ENCODE measurements at regions not wholly inside any gene's neighbourhood (a gene's known extent, or its start where the extent isn't known, plus 50 kb on each side); places are given as distances from the start of the nearest gene placed in this dataset.

- H3K36me3 ChIP-seq (ENCODE audit: control insufficient read depth in 2 of 2, insufficient read depth in 1 of 2, low read length in 2 of 2): no peaks in the 10 kb centered on the region
- POLR2A ChIA-PET: interaction anchor here (0.5 kb wide), 1 partner anchor 1548 kb away, joined by 7 read pairs; no protein-coding TSS in a partner anchor
- H3K27ac ChIP-seq (ENCODE audit: extremely low read depth, low read depth, low read length): no peak overlapping the region
- CTCF ChIA-PET: interaction anchor here (0.6 kb wide), 1 partner anchor 512 kb away, joined by 3 read pairs; no protein-coding TSS in a partner anchor
- no peaks in the 10 kb centered on the region for H3K4me1 ChIP-seq (ENCODE audit: control insufficient read depth, insufficient read depth, low read length)
- no peak for TF ChIP-seq ZNF366 (tag by site-specific recombination; conservative IDR thresholded peaks at IDR 0.05)
- no peak for TF ChIP-seq ZNF184 (tag by site-specific recombination; IDR thresholded peaks at IDR 0.05)
- no peak for TF ChIP-seq ZBTB44 (tag by site-specific recombination; IDR thresholded peaks at IDR 0.05)
- TF ChIP-seq ZXDB (tag by site-specific recombination; IDR thresholded peaks at IDR 0.05): no peak
- TF ChIP-seq ZNF704 (tag by site-specific recombination; IDR thresholded peaks at IDR 0.05): no peak
- TF ChIP-seq ZNF214 (tag by site-specific recombination; IDR thresholded peaks at IDR 0.05; ENCODE audit: borderline replicate concordance): no peak
- no peak for TF ChIP-seq ZSCAN23 (tag by site-specific recombination; IDR thresholded peaks at IDR 0.05)
- no peak for TF ChIP-seq ZSCAN4 (tag by site-specific recombination; IDR thresholded peaks at IDR 0.05)
- TF ChIP-seq SETDB1 (IDR thresholded peaks at IDR 0.05; ENCODE audit: insufficient read length, low read length): no peak
- TF ChIP-seq REST (tag by site-specific recombination; IDR thresholded peaks at IDR 0.05): no peak
- no peak overlapping the region for H3K4me3 ChIP-seq (ENCODE audit: low read depth, low read length)
- H3K9me3 ChIP-seq (ENCODE audit: control insufficient read depth, insufficient read depth, low read depth, low read length): no peaks in the 10 kb centered on the region
Observed at GRCh38 chr22:44396727-44397722, 84.3 kb upstream of the SHISAL1 start.

- ChIA-PET POLR2A (interaction anchor here (0.5 kb wide), 1 partner anchor 1547 kb away, joined by 7 read pairs; no protein-coding TSS in a partner anchor), CTCF (no interaction called here)
- Histone ChIP-seq H3K4me3 (ENCODE audit: low read depth, low read length) (no peak overlapping the region), H3K9me3 (ENCODE audit: control insufficient read depth, insufficient read depth, low read depth, low read length) (no peaks in the 10 kb centered on the region), H3K4me1 (ENCODE audit: control insufficient read depth, insufficient read depth, low read length) (no peaks in the 10 kb centered on the region), H3K27ac (ENCODE audit: extremely low read depth, low read depth, low read length) (no peak overlapping the region), H3K36me3 (ENCODE audit: control insufficient read depth in 2 of 2, insufficient read depth in 1 of 2, low read length in 2 of 2) (no peaks in the 10 kb centered on the region)
- TF ChIP-seq ZNF776 (tag by site-specific recombination; IDR thresholded peaks at IDR 0.05; ENCODE audit: borderline replicate concordance) (no peak), WT1 (tag by site-specific recombination; IDR thresholded peaks at IDR 0.05) (no peak), OVOL3 (tag by site-specific recombination; IDR thresholded peaks at IDR 0.05) (no peak), ZNF792 (tag by site-specific recombination; IDR thresholded peaks at IDR 0.05) (no peak), ZNF398 (tag by site-specific recombination; IDR thresholded peaks at IDR 0.05) (no peak), ZNF560 (tag by site-specific recombination; IDR thresholded peaks at IDR 0.05; ENCODE audit: borderline replicate concordance) (no peak), ZNF211 (tag by site-specific recombination; IDR thresholded peaks at IDR 0.05; ENCODE audit: low read depth) (no peak), ZNF837 (tag by site-specific recombination; IDR thresholded peaks at IDR 0.05) (no peak), ZNF274 (IDR thresholded peaks at IDR 0.05; ENCODE audit: low read length) (no peak), ZNF274 (tag by site-specific recombination; IDR thresholded peaks at IDR 0.05; ENCODE audit: borderline replicate concordance) (no peak), ZSCAN30 (tag by site-specific recombination; IDR thresholded peaks at IDR 0.05) (no peak), ZNF747 (tag by site-specific recombination; IDR thresholded peaks at IDR 0.05) (no peak)
Observed at GRCh38 chr22:44396021-44396726, 83.4 kb upstream of the SHISAL1 start.
